HEK293 (cell line): ENCODE measurements at regions not wholly inside any gene's neighbourhood (a gene's known extent, or its start where the extent isn't known, plus 50 kb on each side); places are given as distances from the start of the nearest gene placed in this dataset.

Source experiments
- CTCF ChIA-PET: fragments of 350-600 bp; formaldehyde crosslinking; extraction: SDS; loops from one replicate; lab custom pipeline; 2021; ENCODE audit warnings: antibody characterized with exemption; lab: Yijun Ruan, JAX
- POLR2A ChIA-PET: fragments of 300-600 bp; formaldehyde crosslinking; extraction: SDS; loops from one replicate; lab custom pipeline; 2020; ENCODE audit warnings: antibody characterized with exemption, inconsistent platforms; lab: Yijun Ruan, JAX
- H3K27ac ChIP-seq: fragments of 200-500 bp; sonication (Bioruptor generic); 2 replicates; pipeline ENCODE4 v1.5.1; 2014; ENCODE audit warnings: low read depth, low read length, control low read depth, inconsistent platforms; ENCODE audit errors: extremely low read depth
- H3K36me3 ChIP-seq, 2 experiments: fragments of 200-500 bp in 1 of 2; sonication (Bioruptor generic) in 1 of 2; 1 replicate in 1 of 2; 2 replicates in 1 of 2; pipeline ENCODE4 v1.5.1; 2014 to 2017; ENCODE audit warnings: inconsistent platforms in 2 of 2, low read length in 2 of 2; ENCODE audit not compliant: control insufficient read depth in 2 of 2, insufficient read depth in 1 of 2
- H3K4me1 ChIP-seq: fragments of 200-500 bp; sonication (Bioruptor generic); 2 replicates; pipeline ENCODE4 v1.5.1; 2014; ENCODE audit warnings: mild to moderate bottlenecking, low read length, inconsistent platforms; ENCODE audit not compliant: control insufficient read depth, insufficient read depth
- H3K4me3 ChIP-seq: 2 replicates; pipeline ENCODE4 v1.5.1; 2011; ENCODE audit warnings: low read depth, mild to moderate bottlenecking, control low read depth, low read length, moderate library complexity
- H3K9me3 ChIP-seq: fragments of 200-500 bp; sonication (Bioruptor generic); 2 replicates; pipeline ENCODE4 v1.5.1; 2014; ENCODE audit warnings: low read depth, low read length, inconsistent platforms; ENCODE audit not compliant: control insufficient read depth, insufficient read depth
- MZF1 ChIP-seq: fragments of 450-650 bp; formaldehyde crosslinking; IDR thresholded peaks from 2 replicates; pipeline ENCODE4 v1.5.1; 2017; ENCODE audit warnings: missing biosample characterization, missing genetic modification characterization, borderline replicate concordance
- ZBTB10 ChIP-seq: fragments of 450-650 bp; formaldehyde crosslinking; IDR thresholded peaks from 2 replicates; pipeline ENCODE4 v1.5.1; 2016; ENCODE audit warnings: missing biosample characterization, missing genetic modification characterization
- ZBTB11 ChIP-seq: fragments of 450-650 bp; formaldehyde crosslinking; conservative IDR thresholded peaks from 2 replicates; pipeline ENCODE4 v1.5.1; 2016; ENCODE audit warnings: low read depth, missing biosample characterization, missing genetic modification characterization
- ZBTB17 ChIP-seq: fragments of 450-650 bp; formaldehyde crosslinking; IDR thresholded peaks from 2 replicates; pipeline ENCODE4 v1.5.1; 2016; ENCODE audit warnings: missing biosample characterization, missing genetic modification characterization
- ZBTB7A ChIP-seq: fragments of 450-650 bp; formaldehyde crosslinking; IDR thresholded peaks from 2 replicates; pipeline ENCODE4 v1.5.1; 2016; ENCODE audit warnings: low read depth, missing biosample characterization, missing genetic modification characterization
- ZBTB8A ChIP-seq: fragments of 450-650 bp; formaldehyde crosslinking; IDR thresholded peaks from 2 replicates; pipeline ENCODE4 v1.5.1; 2016; ENCODE audit warnings: missing biosample characterization, missing genetic modification characterization
- ZNF10 ChIP-seq: fragments of 450-650 bp; formaldehyde crosslinking; IDR thresholded peaks from 2 replicates; pipeline ENCODE4 v1.5.1; 2017; ENCODE audit warnings: missing biosample characterization, missing genetic modification characterization
- ZNF121 ChIP-seq: fragments of 450-650 bp; formaldehyde crosslinking; IDR thresholded peaks from 2 replicates; pipeline ENCODE4 v1.5.1; 2016; ENCODE audit warnings: missing biosample characterization, missing genetic modification characterization
- ZNF16 ChIP-seq: fragments of 450-650 bp; formaldehyde crosslinking; IDR thresholded peaks from 2 replicates; pipeline ENCODE4 v1.5.1; 2016; ENCODE audit warnings: low read depth, missing biosample characterization, missing genetic modification characterization
- ZNF221 ChIP-seq: fragments of 450-650 bp; formaldehyde crosslinking; IDR thresholded peaks from 2 replicates; pipeline ENCODE4 v1.5.1; 2017; ENCODE audit warnings: missing biosample characterization, missing genetic modification characterization, borderline replicate concordance
- ZNF223 ChIP-seq: fragments of 450-650 bp; formaldehyde crosslinking; IDR thresholded peaks from 2 replicates; pipeline ENCODE4 v1.5.1; 2016; ENCODE audit warnings: missing biosample characterization, missing genetic modification characterization
- ZNF239 ChIP-seq: fragments of 450-650 bp; formaldehyde crosslinking; IDR thresholded peaks from 2 replicates; pipeline ENCODE4 v1.5.1; 2016; ENCODE audit warnings: missing biosample characterization, missing genetic modification characterization
- ZNF248 ChIP-seq: fragments of 450-650 bp; formaldehyde crosslinking; IDR thresholded peaks from 2 replicates; pipeline ENCODE4 v1.5.1; 2017; ENCODE audit warnings: missing biosample characterization, missing genetic modification characterization
- ZNF292 ChIP-seq: fragments of 450-650 bp; formaldehyde crosslinking; IDR thresholded peaks from 2 replicates; pipeline ENCODE4 v1.5.1; 2016; ENCODE audit warnings: low read depth, missing biosample characterization, missing genetic modification characterization, borderline replicate concordance
- ZNF391 ChIP-seq: fragments of 450-650 bp; formaldehyde crosslinking; IDR thresholded peaks from 2 replicates; pipeline ENCODE4 v1.5.1; 2016; ENCODE audit warnings: low read depth, missing biosample characterization, missing genetic modification characterization, borderline replicate concordance
- ZNF501 ChIP-seq: fragments of 450-650 bp; formaldehyde crosslinking; IDR thresholded peaks from 2 replicates; pipeline ENCODE4 v1.5.1; 2016; ENCODE audit warnings: missing biosample characterization, missing genetic modification characterization
- ZNF530 ChIP-seq: fragments of 450-650 bp; formaldehyde crosslinking; IDR thresholded peaks from 2 replicates; pipeline ENCODE4 v1.5.1; 2016; ENCODE audit warnings: low read depth, missing biosample characterization, missing genetic modification characterization
- ZNF549 ChIP-seq: fragments of 450-650 bp; IDR thresholded peaks from 2 replicates; pipeline ENCODE4 v1.5.1; 2018; ENCODE audit warnings: missing biosample characterization, missing genetic modification characterization, mild to moderate bottlenecking, inconsistent platforms, moderate library complexity
- ZNF558 ChIP-seq: fragments of 450-650 bp; formaldehyde crosslinking; IDR thresholded peaks from 2 replicates; pipeline ENCODE4 v1.5.1; 2016; ENCODE audit warnings: missing biosample characterization, missing genetic modification characterization
- ZNF670 ChIP-seq: fragments of 450-650 bp; formaldehyde crosslinking; IDR thresholded peaks from 2 replicates; pipeline ENCODE4 v1.5.1; 2016; ENCODE audit warnings: missing biosample characterization, missing genetic modification characterization, low read depth
- ZSCAN18 ChIP-seq: fragments of 450-650 bp; formaldehyde crosslinking; IDR thresholded peaks from 2 replicates; pipeline ENCODE4 v1.5.1; 2016; ENCODE audit warnings: missing biosample characterization, missing genetic modification characterization

- TF ChIP-seq ZBTB10 (tag by site-specific recombination) (no peak), ZNF121 (no peak), ZNF549 (tag by site-specific recombination) (no peak)
These were observed 559.1 kb downstream of the CETN3 start (continued) for GRCh38 chr5:89850513-89850865.

GRCh38 chr5:89849830-89850512 is 559.6 kb downstream of the CETN3 start:
- TF ChIP-seq ZNF292 (tag by site-specific recombination) (no peak), ZNF10 (tag by site-specific recombination) (no peak), ZNF121 (no peak), ZBTB7A (no peak), ZBTB11 (tag by site-specific recombination) (no peak), ZNF501 (tag by site-specific recombination) (no peak), ZNF16 (no peak), ZBTB17 (tag by site-specific recombination) (no peak), ZBTB8A (no peak), ZNF239 (tag by site-specific recombination) (no peak), ZNF558 (tag by site-specific recombination) (no peak), ZNF223 (tag by site-specific recombination) (no peak), ZSCAN18 (tag by site-specific recombination) (no peak), MZF1 (no peak), ZNF248 (tag by site-specific recombination) (no peak), ZNF391 (tag by site-specific recombination) (no peak), ZNF670 (tag by site-specific recombination) (no peak), ZNF530 (tag by site-specific recombination) (no peak), ZNF221 (tag by site-specific recombination) (no peak)
- no peaks in the 10 kb centered on the region for H3K9me3 ChIP-seq
- no peaks in the 10 kb centered on the region for H3K4me1 ChIP-seq
- ChIA-PET POLR2A (no interaction called here), CTCF (no interaction called here)
- no peaks in the 10 kb centered on the region for H3K36me3 ChIP-seq
- H3K27ac ChIP-seq: no peak overlapping the region
- no peak overlapping the region for H3K4me3 ChIP-seq
